ENCODE measurements at regions not wholly inside any gene's neighbourhood (a gene's known extent, or its start where the extent isn't known, plus 50 kb on each side); places are given as distances from the start of the nearest gene placed in this dataset.

DNA sequence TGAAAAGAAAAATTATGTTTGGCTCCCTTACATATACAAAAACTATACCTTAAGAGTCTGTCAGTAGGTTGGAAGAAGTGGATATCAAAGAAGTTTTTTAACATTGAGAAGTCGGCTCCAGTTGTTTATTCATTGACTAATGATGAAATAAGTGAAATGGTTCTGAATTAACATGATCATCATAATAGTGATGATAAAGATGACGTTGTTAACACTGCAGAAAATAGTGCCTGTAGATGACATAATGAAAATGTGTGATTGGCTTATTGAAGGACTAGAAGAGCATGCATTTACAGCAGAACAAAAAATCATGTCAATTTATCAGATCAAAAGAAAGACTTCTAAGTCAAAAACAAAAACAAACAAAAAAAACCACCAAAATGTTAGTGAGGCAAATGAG is 1125.4 kb upstream of the NXPH2 start:
- TF ChIP-seq, protein P1, sequence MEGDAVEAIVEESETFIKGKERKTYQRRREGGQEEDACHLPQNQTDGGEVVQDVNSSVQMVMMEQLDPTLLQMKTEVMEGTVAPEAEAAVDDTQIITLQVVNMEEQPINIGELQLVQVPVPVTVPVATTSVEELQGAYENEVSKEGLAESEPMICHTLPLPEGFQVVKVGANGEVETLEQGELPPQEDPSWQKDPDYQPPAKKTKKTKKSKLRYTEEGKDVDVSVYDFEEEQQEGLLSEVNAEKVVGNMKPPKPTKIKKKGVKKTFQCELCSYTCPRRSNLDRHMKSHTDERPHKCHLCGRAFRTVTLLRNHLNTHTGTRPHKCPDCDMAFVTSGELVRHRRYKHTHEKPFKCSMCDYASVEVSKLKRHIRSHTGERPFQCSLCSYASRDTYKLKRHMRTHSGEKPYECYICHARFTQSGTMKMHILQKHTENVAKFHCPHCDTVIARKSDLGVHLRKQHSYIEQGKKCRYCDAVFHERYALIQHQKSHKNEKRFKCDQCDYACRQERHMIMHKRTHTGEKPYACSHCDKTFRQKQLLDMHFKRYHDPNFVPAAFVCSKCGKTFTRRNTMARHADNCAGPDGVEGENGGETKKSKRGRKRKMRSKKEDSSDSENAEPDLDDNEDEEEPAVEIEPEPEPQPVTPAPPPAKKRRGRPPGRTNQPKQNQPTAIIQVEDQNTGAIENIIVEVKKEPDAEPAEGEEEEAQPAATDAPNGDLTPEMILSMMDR (conservative IDR thresholded peaks at IDR 0.05) = no peak
- TF ChIP-seq ZFX (IDR thresholded peaks at IDR 0.05) = no peak
